Head of caudate nucleus (tissue), 42 donors: ENCODE measurements at regions not wholly inside any gene's neighbourhood (a gene's known extent, or its start where the extent isn't known, plus 50 kb on each side); places are given as distances from the start of the nearest gene placed in this dataset.
"Not testable (repeated sequence)": the region's sequence is repeated elsewhere in the genome, so short reads cannot be mapped to it uniquely, and the experiment has no call there.

Experiments used
- DNase-seq, 42 donors: peaks; one replicate each; pipeline versions ENCODE4 v3.0.0 to v3.0.0-alpha.2; 2020 to 2021; ENCODE audit warnings: mixed read lengths in 7 of 42
- intact Hi-C: fragments of 100-400 bp; cut with DNase I; formaldehyde crosslinking; loops from one replicate; pipeline ENCODE4 v1.15.0; 2022

GRCh38 chr4:107562316-107562715 lies 157.7 kb downstream of the PAPSS1 start:
- no peak for DNase-seq
- intact Hi-C loops, result no loop called here

DNA sequence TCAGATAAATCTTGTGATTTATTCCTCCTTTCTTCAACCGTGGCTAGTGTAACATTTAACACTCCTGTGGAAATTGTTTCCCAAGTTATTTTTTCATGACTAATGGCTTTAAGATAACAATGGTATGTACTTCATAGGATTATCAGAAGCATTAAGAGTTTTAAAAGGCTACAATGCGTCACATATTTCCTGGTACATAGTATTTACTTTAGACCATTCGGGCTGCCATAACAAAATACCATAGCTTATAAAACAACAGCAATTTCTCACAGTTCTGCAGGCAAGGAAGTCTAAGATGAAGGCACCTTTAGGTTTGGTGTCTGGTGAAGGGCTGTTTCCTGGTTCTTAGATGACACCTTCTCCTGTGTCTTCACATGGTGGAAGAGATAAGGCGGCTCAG lies 158.6 kb downstream of the PAPSS1 start:
- intact Hi-C loops, result no loop called here
- no peak for DNase-seq

- DNase-seq, result no peak
- intact Hi-C loops, result no loop called here
Measured at GRCh38 chr4:107559653-107560052, 160.4 kb downstream of the PAPSS1 start.

GRCh38 chr4:107552306-107552705 lies 167.7 kb downstream of the PAPSS1 start:
- intact Hi-C loops, result no loop called here

GRCh38 chr4:107548211-107548905 lies 171.7 kb downstream of the PAPSS1 start:
- intact Hi-C loops, result no loop called here
- no peak for DNase-seq

More at GRCh38 chr4:107552306-107552705, 167.7 kb downstream of the PAPSS1 start:
- DNase-seq, result no peak

GRCh38 chr4:107546638-107547037 lies 173.4 kb downstream of the PAPSS1 start:
- DNase-seq, result no peak
- intact Hi-C loops, result no loop called here

GRCh38 chr4:107541511-107541910 lies 178.5 kb downstream of the PAPSS1 start:
- intact Hi-C loops, result no loop called here
- no peak for DNase-seq

DNA sequence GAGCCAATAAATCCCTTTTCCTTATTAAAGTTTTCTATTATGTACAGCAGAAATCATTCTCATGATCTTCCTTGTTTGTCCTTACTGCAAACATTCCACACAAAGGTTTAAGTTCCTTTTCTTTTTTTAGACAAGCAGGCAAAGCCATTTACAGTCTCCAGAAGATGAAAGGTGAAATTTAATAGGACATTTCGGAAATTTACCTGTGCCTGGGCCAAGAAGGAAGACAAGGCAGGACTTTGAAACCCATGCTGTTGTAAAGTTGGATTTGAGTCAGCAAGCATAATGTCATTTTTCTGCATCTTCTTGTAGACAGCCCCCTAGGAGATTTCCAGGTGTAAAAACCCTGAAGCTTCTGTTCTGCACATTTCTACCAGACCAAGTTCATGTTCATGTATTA lies 188.1 kb downstream of the PAPSS1 start:
- no peak for DNase-seq
- intact Hi-C loops, result no loop called here

DNA sequence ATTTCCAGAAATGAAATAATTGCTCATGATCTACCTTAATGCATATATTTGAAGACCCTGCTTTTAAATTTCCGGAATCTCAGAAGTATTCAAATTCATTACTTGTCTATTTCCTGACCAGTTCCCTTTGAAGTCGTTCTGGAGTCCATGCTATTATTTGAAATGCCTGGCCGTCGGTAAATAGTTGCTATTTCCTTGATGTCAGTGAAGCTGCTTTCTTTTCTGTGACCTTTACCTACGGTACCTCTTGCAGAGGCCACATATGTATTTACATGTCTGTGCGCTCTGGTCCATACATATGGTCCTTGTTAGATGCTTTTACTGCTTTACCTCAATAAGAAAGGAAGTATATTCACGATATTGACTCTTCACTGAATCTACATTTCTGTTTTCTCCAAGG lies 199.7 kb downstream of the PAPSS1 start:
- intact Hi-C loops, result no loop called here
- DNase-seq, result no peak

GRCh38 chr4:107519053-107519452 lies 201.0 kb downstream of the PAPSS1 start:
- intact Hi-C loops, result no loop called here
- DNase-seq, result peak in 31 of 42 donors; percentile 2 to 59 (median 31)

- DNase-seq, result peak in 22 of 42 donors; percentile 4 to 71 (median 34)
- intact Hi-C loops, result no loop called here
Measured at GRCh38 chr4:107518076-107518475, 202.0 kb downstream of the PAPSS1 start.

- intact Hi-C loops, result no loop called here
- DNase-seq, result no peak
Measured at GRCh38 chr4:107512549-107512948, 207.5 kb downstream of the PAPSS1 start.

DNA sequence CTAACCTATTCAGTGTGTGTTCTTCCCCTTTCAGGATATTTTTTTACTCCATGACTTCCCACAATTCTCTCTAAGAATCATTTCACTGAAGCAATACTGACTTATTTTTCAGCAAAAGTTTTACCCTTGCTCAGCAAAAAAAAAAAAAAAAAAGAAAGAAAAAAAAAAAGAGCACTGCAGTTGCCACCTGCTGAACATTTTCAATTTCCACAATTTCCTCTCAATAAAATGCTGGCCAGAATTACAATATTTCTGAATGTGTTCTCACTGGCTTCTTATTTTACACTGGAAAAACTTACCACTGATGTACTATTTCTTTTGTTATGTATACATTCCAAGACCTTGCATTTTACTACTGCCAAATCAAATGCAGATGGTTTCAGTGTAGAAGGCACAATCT lies 210.4 kb downstream of the PAPSS1 start:
- intact Hi-C loops, result no loop called here

GRCh38 chr4:107500551-107500950 lies 219.5 kb downstream of the PAPSS1 start:
- DNase-seq, result no peak
- intact Hi-C loops, result no loop called here

More for the DNA sequence above, 210.4 kb downstream of the PAPSS1 start:
- no peak for DNase-seq

- intact Hi-C loops, result no loop called here
- no peak for DNase-seq
Measured at GRCh38 chr4:107497054-107497453, 223.0 kb downstream of the PAPSS1 start.

DNA sequence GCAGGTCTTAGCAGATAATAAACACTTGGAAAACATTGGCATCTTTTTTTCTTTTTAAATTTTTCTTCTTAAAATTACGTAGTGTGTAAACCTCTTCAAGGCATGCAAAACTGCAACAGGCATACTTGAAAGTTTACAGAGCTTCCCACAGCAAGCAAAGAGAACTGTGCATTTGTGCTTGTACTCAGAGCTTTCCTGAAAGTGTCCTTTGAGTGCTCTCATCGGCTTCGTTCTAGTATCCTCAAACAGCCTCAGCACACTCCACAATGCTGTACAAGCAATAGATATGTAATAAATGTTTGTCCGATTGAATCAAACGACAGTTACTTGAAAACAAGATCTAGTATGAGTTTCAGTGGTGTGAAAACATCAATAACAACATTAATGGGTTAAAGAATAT lies 227.5 kb downstream of the PAPSS1 start:
- intact Hi-C loops, result no loop called here
- no peak for DNase-seq

GRCh38 chr4:107490116-107490515 lies 229.9 kb downstream of the PAPSS1 start:
- intact Hi-C loops, result no loop called here
- DNase-seq, result no peak

DNA sequence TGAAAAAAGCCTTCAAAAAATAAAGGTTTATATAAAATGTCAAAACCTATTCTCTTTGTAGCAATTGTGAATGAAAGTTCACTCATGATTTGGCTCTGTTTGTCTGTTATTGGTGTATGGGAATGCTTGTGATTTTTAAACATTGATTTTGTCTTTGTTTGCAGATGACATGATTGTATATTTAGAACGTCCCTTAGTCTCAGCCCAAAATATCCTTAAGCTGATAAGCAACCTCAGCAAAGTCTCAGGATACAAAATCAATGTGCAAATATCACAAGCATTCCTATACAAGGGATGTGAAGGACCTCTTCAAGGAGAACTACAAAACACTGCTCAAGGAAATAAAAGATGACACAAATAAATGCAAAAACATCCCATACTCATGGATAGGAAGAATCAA lies 236.4 kb downstream of the PAPSS1 start:
- DNase-seq, intact Hi-C loops: not testable (repeated sequence)

DNA sequence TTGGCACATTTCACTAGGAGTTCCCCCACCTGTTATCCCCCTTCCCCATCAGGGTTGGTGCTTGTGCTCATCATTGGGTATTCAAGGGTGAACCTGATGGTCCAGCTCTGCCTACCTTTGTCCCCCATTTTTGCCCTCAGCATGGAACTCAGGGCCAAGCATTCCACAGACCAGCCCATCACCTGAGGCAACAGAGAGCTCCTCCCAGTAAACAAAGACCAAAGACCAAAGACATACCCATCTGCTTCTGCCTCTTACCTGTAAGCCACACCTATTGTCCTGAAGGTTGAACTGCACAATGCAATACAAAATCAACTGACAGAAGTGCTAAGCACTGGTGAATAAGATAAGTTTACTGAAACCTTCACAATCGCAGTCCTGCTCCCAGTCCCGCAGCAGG lies 237.5 kb downstream of the PAPSS1 start:
- intact Hi-C loops, result no loop called here
- no peak for DNase-seq

- no peak for DNase-seq
- intact Hi-C loops, result no loop called here
Measured at GRCh38 chr4:107478327-107478980, 241.6 kb downstream of the PAPSS1 start.

- no peak for DNase-seq
Measured at GRCh38 chr4:107473126-107473525, 246.9 kb downstream of the PAPSS1 start.

More at GRCh38 chr4:107473126-107473525, 246.9 kb downstream of the PAPSS1 start:
- intact Hi-C loops, result no loop called here
